GM18507 (cell line): ENCODE measurements at regions not wholly inside any gene's neighbourhood (a gene's known extent, or its start where the extent isn't known, plus 50 kb on each side); places are given as distances from the start of the nearest gene placed in this dataset.

Experiments
- DNase-seq: peaks from one replicate; pipeline ENCODE4 v3.0.0; 2011; ENCODE audit warnings: low read depth; ENCODE audit not compliant: insufficient read length; ENCODE audit errors: extremely low spot score
- FAIRE-seq: peaks from 2 replicates; lab custom pipeline; 2011; peaks lifted over from hg19 to GRCh38; lab: Jason Lieb, UNC

DNA sequence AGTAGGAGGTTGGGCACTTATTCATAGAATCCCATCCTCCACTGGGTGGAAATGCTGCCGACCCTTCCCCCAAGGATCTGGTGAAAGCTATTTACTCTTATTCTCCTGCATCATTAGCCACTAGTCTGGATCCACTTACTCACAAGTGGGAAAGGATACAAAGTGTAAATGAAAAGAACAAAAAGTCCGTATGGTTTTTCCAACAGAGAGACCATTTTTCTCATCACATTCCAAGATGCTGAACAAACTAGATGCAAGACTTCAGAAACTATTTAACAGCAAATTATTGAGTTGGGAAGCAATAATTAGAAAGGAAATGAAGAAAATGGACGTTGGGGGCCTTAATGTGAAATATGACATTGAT is 242.4 kb upstream of the GLI3 start:
- FAIRE-seq: no peak

DNA sequence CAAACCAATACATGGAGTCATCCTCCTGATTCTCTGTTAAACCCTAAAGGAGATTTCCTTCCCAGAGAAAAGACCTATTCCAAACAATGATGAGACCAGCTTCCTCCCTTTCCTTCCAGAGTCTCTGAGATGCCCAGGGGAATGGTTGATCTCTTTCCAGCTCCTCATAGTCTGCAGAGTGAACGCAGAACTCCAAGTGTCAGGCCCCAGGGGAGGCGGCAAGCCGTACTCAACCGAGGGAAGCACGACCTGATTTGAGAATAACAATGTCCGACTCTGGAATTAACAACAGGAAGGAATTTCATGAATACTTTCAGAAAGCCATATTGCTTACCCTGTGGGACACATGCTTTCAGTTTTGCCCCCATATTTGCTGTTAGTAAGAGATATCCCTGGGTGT is 241.7 kb upstream of the GLI3 start:
- DNase-seq: no peak
- FAIRE-seq: no peak

More for the DNA sequence above, 242.4 kb upstream of the GLI3 start:
- no peak for DNase-seq

DNA sequence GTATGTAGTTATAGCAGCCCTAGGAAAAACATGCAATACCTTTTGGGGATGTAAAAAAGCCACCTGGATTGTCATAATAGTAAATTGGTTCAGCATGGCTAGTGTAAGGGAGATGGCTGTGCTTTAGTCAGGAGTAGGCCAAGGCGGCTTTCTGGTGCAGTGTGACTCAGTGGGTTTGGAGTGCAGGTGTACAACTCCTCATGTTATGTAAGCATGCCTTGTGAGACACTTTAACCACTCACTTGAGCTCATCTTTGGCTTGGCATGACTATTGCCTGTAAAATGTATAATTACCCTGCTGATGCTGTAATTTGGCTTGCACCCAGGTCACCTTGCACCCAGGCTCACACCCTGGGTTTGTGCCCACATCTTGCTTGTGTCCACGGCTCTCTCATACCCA is 239.2 kb upstream of the GLI3 start:
- no peak for FAIRE-seq
- DNase-seq: no peak

DNA sequence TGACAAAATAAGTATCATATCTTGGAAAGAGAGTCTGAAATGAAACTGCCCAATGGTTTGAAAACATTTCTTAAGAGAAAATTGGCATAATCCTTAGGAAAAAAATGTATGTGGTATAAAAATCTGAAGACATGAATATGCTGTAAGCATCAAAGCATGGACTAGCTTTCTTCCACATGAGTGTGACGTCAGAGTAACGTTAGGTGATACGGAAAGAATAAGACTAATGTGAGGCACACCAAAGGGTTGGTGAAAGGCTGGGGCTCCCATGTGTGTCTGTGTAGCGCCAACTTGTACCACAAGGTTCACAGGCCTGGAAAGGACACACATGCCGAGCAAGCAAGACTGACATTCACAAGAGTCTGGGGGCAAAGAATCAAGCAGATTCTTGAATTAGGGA is 238.1 kb upstream of the GLI3 start:
- no peak for FAIRE-seq
- DNase-seq: no peak

DNA sequence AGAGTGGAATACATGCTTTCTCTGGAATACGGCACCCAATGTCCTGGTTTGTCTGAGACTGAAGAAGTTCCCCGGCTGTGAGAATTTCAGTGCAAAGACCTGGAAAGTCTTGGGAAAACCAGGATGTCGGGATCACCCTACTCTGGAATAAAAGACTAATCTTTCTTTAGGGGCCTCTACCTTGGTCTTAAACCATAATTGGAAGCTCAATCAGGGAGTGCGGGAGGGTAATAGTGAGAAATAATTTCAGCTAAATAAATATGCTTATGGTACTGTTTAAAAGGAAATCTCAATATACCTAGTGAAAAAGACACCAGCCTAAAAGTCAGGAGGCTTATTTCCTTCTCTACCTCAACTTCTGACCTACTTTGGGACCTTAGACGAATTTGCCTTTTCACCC is 236.1 kb upstream of the GLI3 start:
- FAIRE-seq (no peak), DNase-seq (no peak)

DNA sequence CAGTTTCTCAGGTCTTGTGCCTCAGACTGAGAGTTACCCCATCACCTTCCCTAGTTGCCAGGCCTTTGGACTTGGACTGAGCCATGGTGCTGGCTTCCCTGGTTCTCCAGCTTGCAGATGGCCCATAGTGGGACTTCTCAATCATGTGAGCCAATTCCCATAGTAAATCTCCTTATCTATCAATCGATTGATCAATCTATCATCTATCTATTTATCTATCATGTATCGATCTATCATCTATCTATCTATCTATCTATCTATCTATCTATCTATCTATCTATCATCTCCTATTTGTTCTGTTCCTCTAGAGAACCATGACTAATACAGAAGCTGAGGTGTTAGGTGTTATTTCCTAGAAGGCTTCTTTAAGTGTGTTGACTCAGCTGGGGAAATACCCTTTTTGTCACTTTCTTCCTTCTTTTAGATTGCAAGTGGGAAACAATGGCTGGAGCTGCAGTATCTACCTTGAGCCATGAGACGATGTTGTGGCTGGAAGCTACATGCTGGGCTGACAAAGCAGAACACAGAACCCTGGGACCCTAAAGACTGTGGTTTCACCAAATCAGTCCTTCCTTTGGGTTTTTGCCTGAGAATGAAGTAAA is 234.7 kb upstream of the GLI3 start:
- FAIRE-seq: no peak

DNA sequence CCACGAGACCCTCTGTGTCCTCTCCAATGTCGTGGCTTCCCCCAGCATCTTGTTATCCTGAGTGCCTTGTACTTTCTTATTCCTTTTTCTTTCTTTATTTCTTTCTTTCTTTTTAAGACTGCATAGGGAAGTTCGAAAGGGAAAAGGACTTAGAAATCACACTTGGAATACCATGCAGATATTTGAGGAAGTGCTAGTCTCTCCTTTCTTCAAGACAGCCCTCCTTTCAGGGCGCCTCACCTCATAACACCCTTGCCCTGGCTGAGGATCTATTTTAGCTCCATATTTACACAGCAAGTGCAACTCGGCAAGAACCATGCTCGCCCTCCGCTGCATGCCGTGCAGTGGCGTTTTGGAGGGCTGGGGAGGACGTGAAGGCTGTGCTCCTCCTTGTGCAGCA is 232.3 kb upstream of the GLI3 start:
- DNase-seq (no peak), FAIRE-seq (no peak)

More for the DNA sequence above, 234.7 kb upstream of the GLI3 start:
- no peak for DNase-seq

DNA sequence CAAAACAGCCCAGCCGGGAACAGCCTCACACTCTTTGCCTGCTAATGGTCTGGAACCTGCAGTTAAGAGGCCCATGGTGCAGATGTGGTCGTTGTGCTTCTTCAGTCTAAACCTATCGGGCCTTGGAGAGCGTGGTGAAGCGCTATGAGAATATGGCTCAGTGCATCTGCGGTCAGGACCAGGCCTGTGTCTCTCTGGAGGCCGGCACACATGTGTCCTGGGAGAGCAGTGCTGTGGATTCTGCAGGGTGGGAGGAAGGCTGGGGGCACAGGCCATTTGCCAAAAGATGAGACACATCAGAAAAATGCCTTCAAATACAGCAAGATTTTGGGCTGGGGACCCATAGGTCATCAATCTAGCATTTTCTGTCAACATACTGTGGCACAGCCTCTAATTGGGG is 231.5 kb upstream of the GLI3 start:
- FAIRE-seq: no peak
- no peak for DNase-seq

DNA sequence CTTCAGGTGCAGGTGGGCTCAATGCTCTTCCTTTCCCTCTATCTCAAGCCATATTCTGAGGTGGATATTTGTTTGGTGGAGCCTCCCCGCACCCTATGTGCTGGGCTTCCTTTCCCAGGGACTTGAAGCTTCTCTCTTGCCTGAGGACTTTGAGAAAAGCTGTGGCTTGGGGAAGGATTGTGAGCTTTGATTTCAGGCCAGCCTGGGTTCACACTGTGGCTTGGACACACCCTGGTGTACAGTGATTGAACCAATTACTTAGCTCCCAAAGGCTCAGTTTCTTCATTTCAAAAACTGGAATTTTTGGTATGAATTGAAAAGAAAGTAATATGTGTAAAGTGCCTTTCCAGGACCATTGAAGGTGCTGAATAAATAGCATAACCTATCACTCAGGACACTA is 224.5 kb upstream of the GLI3 start:
- DNase-seq (no peak), FAIRE-seq (no peak)

DNA sequence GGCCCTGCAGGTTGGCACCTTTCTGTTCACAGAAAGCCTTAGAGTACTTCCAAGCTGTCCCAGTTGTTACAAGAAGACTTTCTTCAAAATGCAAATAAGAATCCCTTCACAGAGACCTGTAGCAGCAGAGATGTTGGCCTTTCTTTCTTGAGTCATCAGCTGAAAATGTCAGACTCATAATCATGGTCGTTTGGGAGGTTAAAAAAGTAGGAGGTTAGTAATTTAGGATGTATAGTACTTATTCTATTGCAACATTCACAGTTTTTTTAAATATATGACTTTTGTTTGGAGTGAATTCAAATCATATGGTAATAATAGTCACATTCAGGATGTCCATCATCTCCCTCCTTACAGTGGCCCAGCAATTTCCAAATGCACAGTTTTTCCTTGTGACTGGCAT is 223.9 kb upstream of the GLI3 start:
- DNase-seq: no peak
- FAIRE-seq: no peak

DNA sequence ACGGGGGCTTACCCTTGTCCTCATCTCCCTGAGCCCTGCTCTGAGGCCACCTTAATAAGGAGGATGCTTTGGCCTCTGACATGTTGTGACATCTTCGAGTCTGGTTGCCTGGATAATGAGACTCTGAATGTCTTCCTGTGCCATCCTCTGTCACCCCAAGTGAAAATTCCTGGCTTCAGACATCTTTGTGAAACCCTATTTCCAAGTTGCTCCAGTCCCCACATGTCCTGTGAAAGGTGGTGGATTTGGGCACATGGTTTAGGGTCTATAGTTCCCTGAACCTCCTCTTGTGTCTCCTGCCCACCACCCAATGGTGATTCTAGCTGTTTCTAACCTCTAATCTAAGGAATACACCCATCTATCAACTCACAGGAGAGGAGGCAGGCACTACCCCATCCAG is 223.1 kb upstream of the GLI3 start:
- no peak for FAIRE-seq
- no peak for DNase-seq

DNA sequence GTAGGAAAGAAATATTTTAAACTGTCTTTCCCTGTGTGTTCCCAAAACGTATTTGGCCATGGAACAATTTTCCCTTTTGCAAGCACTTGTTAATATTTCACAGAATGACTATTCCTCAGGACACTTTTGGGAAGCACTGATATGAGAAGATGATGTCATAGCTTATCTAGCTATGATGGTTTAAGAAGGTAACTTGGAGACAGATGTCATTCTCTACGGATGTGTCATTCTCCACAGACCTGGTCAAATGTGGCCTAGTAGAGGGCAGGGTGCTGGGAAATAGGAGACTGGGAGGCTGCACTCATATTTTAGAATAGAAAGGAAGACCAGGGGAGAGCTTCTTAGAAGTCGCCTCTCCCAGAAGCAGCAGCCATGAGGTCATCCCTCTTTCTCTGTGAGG is 220.7 kb upstream of the GLI3 start:
- FAIRE-seq (no peak), DNase-seq (no peak)

DNA sequence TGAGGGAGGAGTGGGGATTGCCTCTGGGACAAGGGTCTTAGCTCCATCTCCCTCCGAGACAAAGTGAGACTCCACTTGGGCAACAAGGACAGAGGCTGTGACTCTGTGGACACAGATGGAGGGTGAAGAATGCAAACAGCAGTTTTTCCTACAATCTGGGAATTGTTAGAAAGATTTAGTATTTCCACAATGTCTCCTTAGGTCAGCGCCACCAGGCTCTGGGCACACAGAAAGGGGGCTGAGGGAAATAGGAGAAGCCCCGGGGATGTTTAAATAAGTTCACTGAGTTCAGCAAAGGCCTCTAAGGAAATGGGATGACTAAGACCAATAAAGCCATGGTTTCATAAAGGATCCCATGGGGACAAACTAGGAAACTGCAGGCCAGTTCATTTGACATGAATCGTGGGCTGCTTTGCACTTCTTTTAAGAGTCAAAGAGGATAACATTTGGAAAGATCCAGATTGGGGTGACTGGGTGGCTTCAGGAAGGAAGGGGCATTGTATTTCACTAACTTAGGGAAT is 219.8 kb upstream of the GLI3 start:
- FAIRE-seq: no peak

DNA sequence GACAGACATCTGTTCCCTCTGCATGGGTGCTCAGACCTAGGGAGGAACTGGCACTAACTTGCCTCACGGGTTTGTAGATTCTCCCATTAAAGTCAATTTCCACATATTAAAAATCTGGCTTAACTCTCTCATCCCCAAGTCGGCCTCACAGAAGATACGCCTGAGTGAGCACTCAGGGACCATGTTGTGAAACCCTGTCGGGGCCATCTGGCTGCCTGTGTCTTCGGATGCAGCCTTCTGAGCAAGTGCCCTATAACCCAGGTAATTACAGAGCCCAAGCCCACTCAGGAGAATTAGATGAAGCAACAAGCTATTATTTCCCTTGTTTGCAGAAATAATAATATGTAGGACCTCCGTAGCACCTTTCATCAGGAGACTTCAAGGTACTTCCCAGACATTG is 219.3 kb upstream of the GLI3 start:
- DNase-seq (no peak), FAIRE-seq (no peak)

More for the DNA sequence above, 219.8 kb upstream of the GLI3 start:
- DNase-seq: no peak

DNA sequence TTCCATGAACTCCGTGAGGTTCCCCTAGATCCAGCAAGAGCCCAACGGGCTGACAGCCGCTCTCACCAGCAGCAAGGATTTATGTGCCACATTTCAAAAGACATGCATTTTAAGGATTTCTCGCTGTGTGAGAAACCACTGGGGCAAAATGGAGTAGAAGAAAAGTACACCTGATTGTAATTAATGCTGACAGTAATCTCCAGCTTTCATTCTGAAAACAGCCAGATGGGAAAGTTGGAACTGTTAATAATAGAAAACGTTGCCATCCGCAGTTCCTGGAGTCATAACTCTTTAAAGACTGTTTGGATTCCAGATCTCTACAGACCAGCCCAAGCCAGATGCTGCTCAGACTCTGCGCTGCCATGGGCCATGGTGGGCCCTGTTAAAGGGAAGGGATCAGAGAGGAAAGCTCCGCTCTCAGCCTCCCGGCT is 216.9 kb upstream of the GLI3 start:
- no peak for DNase-seq
- FAIRE-seq: no peak

DNA sequence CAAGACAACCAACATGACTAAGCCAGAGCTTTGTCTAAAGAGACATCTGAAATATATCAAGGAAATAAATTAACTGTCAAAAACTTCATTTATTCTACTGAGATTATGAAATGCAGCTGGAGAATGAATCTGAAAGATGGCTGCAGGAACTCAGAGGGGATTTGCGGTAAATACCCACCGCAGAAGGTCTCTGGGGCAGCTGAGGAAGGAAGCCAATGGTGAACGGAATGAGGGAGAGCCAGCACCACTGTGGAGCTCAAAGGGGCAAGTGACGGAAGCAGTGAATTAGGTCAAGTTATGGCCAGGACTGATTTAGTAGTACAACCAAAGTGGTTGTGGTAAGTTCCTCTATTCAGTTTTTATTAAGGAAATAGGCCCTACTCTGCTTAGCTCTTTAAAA is 215.3 kb upstream of the GLI3 start:
- FAIRE-seq: no peak
- DNase-seq: no peak

DNA sequence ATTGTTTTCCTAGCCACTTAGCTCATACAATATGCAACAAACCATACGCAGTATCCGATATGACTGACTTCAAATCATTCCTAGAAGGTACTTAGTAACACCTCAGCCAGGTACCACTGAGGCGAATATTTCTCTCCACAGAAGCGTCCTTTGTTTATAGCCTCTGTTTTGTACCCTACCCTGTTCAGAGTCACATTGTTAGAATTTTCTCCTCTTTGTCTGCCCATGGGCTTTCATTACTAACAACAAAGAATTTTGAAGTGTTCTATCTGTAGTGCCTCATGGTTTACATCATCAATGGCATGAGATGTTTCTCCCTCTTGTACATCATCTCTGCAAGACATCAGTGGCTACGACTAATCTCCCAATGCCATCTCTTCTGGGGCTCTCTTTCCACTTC is 212.4 kb upstream of the GLI3 start:
- DNase-seq (no peak), FAIRE-seq (no peak)

DNA sequence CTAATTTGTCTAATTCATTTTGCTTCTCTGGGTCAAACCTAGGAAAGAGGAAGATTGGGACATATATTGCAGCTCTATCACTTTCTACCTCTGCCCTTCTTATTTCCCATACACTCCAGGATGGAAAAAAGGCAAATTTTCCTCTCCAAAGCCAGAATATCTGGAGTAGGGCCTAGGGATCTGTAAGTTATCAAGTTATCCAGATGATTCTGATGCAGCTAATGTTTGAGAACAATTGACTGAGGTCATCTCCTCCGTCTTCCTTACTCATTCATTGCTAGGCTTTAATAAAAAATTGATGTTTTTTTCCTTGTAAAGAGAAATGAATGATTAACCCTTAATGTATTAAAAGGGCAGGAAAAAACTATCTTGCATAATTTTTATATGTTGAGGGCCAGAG is 211.9 kb upstream of the GLI3 start:
- FAIRE-seq (no peak), DNase-seq (no peak)

DNA sequence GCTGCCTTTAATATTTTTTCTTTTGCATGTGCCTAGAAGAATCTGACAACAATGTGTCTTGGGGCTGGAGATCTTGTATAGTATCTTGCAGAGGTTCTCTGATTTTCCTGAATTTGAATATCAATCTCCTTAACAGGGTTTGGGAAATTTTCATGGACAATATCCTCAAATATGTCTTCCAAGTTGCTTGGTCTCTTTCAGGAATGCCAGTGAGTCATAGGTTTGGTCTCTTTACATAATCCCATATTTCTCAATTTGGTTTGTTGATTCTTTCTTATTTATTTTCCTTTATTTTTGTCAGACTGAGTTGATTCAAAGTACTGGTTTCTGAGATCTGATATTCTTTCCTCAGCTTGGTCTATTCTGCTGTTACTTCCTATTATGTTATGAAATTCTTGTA is 208.7 kb upstream of the GLI3 start:
- FAIRE-seq (no peak), DNase-seq (no peak)

DNA sequence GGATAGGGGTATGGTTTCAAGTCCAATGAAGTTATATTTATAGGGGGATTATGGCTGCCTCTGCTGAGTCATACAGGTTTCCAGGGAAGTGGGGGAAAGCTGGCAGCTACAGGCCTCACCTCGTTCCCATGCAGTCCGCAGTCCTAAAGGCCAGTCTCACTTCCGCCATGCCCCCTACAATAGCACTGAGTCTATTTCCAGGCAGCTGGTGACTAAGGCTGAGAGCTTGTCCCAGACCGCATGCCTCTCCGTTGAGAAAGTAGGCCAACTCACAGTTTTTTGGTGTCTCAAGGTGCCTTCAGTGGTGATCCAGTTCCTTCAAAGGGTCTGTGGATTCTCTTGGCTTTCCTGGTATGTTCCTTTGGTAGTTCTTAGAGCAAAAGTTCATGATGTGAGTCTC is 203.9 kb upstream of the GLI3 start:
- FAIRE-seq (no peak), DNase-seq (no peak)

DNA sequence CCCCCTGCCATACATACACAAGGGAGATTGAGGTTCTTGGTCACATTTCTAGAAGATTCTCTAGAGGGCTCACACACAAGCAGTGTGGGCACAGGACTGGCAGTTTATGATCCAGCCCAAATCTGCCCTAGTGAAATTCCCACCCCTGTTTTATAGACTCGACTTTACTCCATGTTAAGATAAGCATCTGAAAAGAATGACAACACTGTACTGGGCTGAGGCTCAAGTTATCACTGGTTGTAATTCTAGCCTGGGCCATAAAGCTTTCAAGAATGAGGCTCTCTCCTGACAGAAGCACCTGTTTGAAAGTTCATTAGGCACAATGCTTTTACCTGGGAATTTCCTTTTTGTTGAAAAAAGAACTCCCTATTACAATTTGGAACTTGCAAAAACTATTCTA is 195.6 kb upstream of the GLI3 start:
- DNase-seq: no peak
- FAIRE-seq: no peak

DNA sequence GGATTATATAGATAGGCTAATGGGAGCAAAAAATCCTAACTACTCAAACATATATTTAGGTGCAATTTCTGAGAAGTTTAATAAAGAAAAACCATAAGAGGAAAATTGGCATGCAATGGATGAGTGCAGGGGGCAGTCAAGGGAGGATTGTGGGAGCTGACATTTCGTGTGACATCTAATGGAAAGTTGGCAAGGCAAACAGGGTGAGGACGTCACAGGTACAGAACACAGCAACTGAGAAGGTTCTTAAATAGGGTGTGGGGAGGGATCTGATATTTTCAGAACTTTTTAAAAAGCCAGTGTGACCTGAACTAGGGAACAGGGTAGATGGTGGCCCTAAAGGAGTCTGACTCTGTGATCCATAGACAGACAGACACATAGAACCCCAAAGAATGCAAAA is 194.9 kb upstream of the GLI3 start:
- FAIRE-seq (no peak), DNase-seq (no peak)
